ENCODE measurements at regions not wholly inside any gene's neighbourhood (a gene's known extent, or its start where the extent isn't known, plus 50 kb on each side); places are given as distances from the start of the nearest gene placed in this dataset.

GRCh38 chr11:70859180-70859579, 393.2 kb downstream of the SHANK2 start:
- TF ChIP-seq CTCF (IDR thresholded peaks at IDR 0.05; ENCODE audit: poor library complexity, severe bottlenecking), result no peak
- TF ChIP-seq REST (IDR thresholded peaks at IDR 0.05; ENCODE audit: borderline replicate concordance), result no peak
- no peak for TF ChIP-seq EP300 (conservative IDR thresholded peaks at IDR 0.05; ENCODE audit: poor library complexity, severe bottlenecking)
- TF ChIP-seq EZH2 (IDR thresholded peaks at IDR 0.05; ENCODE audit: borderline replicate concordance, insufficient read depth, low read length, poor library complexity, severe bottlenecking), result no peak
- TF ChIP-seq POLR2AphosphoS5 (IDR thresholded peaks at IDR 0.05), result no peak
- no peak for TF ChIP-seq TAF1 (IDR thresholded peaks at IDR 0.05; ENCODE audit: low read depth)
